COR-L47 (cell line): ENCODE measurements at regions not wholly inside any gene's neighbourhood (a gene's known extent, or its start where the extent isn't known, plus 50 kb on each side); places are given as distances from the start of the nearest gene placed in this dataset.

Experiments used
- DNase-seq: peaks from one replicate; lab custom pipeline; 2025; lab: John Stamatoyannopoulos, UW

GRCh38 chr5:98694902-98695301 is 78.6 kb upstream of the RGMB start:
- no peak for DNase-seq

- DNase-seq: no peak
Measured at GRCh38 chr5:98698359-98698758, 75.1 kb upstream of the RGMB start.

GRCh38 chr5:98700730-98701129 is 72.7 kb upstream of the RGMB start:
- no peak for DNase-seq

GRCh38 chr5:98705841-98706240 is 67.6 kb upstream of the RGMB start:
- no peak for DNase-seq

GRCh38 chr5:98709681-98710080 is 63.8 kb upstream of the RGMB start:
- DNase-seq: no peak

- DNase-seq: no peak
Measured at GRCh38 chr5:98713027-98713426, 60.4 kb upstream of the RGMB start.

- no peak for DNase-seq
Measured at GRCh38 chr5:98713856-98714255, 59.6 kb upstream of the RGMB start.

- no peak for DNase-seq
Measured at GRCh38 chr5:98714710-98715288, 58.7 kb upstream of the RGMB start.

GRCh38 chr5:98721231-98721928 is 52.1 kb upstream of the RGMB start:
- no peak for DNase-seq

- no peak for DNase-seq
Measured at GRCh38 chr5:98722188-98722587, 51.3 kb upstream of the RGMB start.

GRCh38 chr5:98723061-98723460 is 50.4 kb upstream of the RGMB start:
- no peak for DNase-seq
